Heart right ventricle (tissue), 16 donors: ENCODE measurements at regions not wholly inside any gene's neighbourhood (a gene's known extent, or its start where the extent isn't known, plus 50 kb on each side); places are given as distances from the start of the nearest gene placed in this dataset.

Source experiments
- ATAC-seq, 8 donors: fragments of 200-7000 bp; cut with Tn5 transposase; one replicate each; pipeline ENCODE4 v1.9.1; 2020; ENCODE audit warnings: mild to moderate bottlenecking in 8 of 8, moderate library complexity in 8 of 8, moderate number of reproducible peaks in 1 of 8
- DNase-seq, 2 donors: peaks; one replicate each; pipeline ENCODE4 v3.0.0-alpha.2; 2020
- H3K27ac ChIP-seq, 10 donors: fragments of 200-600 bp; sonication (generic) in 2 of 10; one replicate each; pipeline versions ENCODE4 v1.5.0 to v1.8.0; 2020 to 2022; ENCODE audit warnings: mild to moderate bottlenecking in 3 of 10
- H3K27me3 ChIP-seq, 7 donors: fragments of 200-600 bp; one replicate each; pipeline ENCODE4 v1.8.0; 2021 to 2022; ENCODE audit warnings: mild to moderate bottlenecking in 2 of 7
- H3K36me3 ChIP-seq, 9 donors: fragments of 200-600 bp; sonication (generic) in 1 of 9; one replicate each; pipeline versions ENCODE4 v1.5.0 to v1.8.0; 2020 to 2022; ENCODE audit warnings: mild to moderate bottlenecking in 2 of 9
- H3K4me1 ChIP-seq, 9 donors: fragments of 200-600 bp; sonication (generic) in 1 of 9; one replicate each; pipeline versions ENCODE4 v1.5.0 to v1.8.0; 2020 to 2022; ENCODE audit warnings: mild to moderate bottlenecking in 4 of 9
- H3K4me3 ChIP-seq, 10 donors: fragments of 200-600 bp; sonication (generic) in 2 of 10; one replicate each; pipeline versions ENCODE4 v1.5.0 to v1.8.0; 2020 to 2022; ENCODE audit warnings: mild to moderate bottlenecking in 7 of 10, moderate library complexity in 2 of 10
- H3K9me3 ChIP-seq, 11 donors: fragments of 200-600 bp in 10 of 11; sonication (generic) in 2 of 11; one replicate each; pipeline versions ENCODE4 v1.5.0 to v1.8.0; 2013 to 2022; ENCODE audit warnings: mild to moderate bottlenecking in 2 of 11, control low read depth in 1 of 11, moderate library complexity in 1 of 11
- CTCF ChIP-seq, 9 donors: fragments of 200-600 bp; sonication (generic) in 2 of 9; IDR thresholded peaks; one replicate each; pipeline versions ENCODE4 v1.5.0 to v1.8.0; 2021 to 2022; ENCODE audit warnings: antibody characterized with exemption in 9 of 9, mild to moderate bottlenecking in 5 of 9, moderate library complexity in 1 of 9
- WGBS, 2 donors: extraction: QIAGEN DNeasy Blood & Tissue Kit; methylation state at CpG; one replicate each; pipeline ENCODE4 v1.1.7; 2013; ENCODE audit warnings: inconsistent platforms in 1 of 2; 5-methylcytosine and 5-hydroxymethylcytosine counted together
- intact Hi-C, 10 donors: fragments of 100-400 bp; cut with DNase I; formaldehyde crosslinking; loops; one replicate each; pipeline versions ENCODE4 v1.11.1 to v1.14.2; 2022
- donor health status: Arrhythmogenic right ventricular cardiomyopathy.
- donor health status: ischemic (EF 13 %, LVEDD 7.1; RV severe dilation, severe dysfunction).
- donor health status: healthy with polysubstance abuse.
- donor health status: DM: no; HTN: yes; CAD: no.
- donor health status: DM: no; HTN: no; CAD: no.
- donor health status: ischemic (EF 25% LVEDD 6.9; RV normal size, moderate dysfunction).
- donor health status: ischemic (EF 25% LVEDD 5.7; RV mildly dilated, moderate dysfunction).
- donor health status: healthy.
- donor health status: DM: yes; HTN: yes; CAD: no.
- donor health status: Ischemic cardiomyopathy.
- donor health status: ischemic (EF 35%, LVEDD 5.7; RV mildly dilated, moderate dysfunction).
- donor health status: nonischemic (EF 11% LVEDD 7.7; RV severe dilation, severe dysfunction).
- donor health status: DM: yes; HTN: yes; CAD: no.
- donor health status: PGD.
- donor health status: ischemic (EF 29% LVEDD 5.4; RV normal size, mild dysfunction).
- donor health status: nonischemic (EF 23%, LVEDD 6.1; RV moderate dilation, normal function).

- H3K9me3 ChIP-seq: no peaks in the 10 kb centered on the region
- H3K27ac ChIP-seq: no peak overlapping the region
- TF ChIP-seq CTCF (IDR thresholded peaks at IDR 0.05): no peak
- ATAC-seq: no peak
- no peaks in the 10 kb centered on the region for H3K36me3 ChIP-seq
- intact Hi-C loops: no loop called here
- DNase-seq: no peak
- H3K4me3 ChIP-seq: no peak overlapping the region
- H3K4me1 ChIP-seq: no peaks in the 10 kb centered on the region
- peaks cover 0 to 48% (median 11%) of the 10 kb centered on the region in 7 donors for H3K27me3 ChIP-seq
- 64 to 68% methylated on average over 11 of the region's 11 CpGs for WGBS, 2 donors
Measured at GRCh38 chr19:31419871-31420445, 70.7 kb upstream of the TSHZ3 start.

GRCh38 chr19:31421082-31421481, 71.8 kb upstream of the TSHZ3 start:
- Histone ChIP-seq H3K27me3 (peaks cover 0 to 50% (median 11%) of the 10 kb centered on the region in 7 donors), H3K4me3 (no peak overlapping the region), H3K9me3 (no peaks in the 10 kb centered on the region), H3K27ac (no peak overlapping the region), H3K36me3 (no peaks in the 10 kb centered on the region), H3K4me1 (no peaks in the 10 kb centered on the region)
- TF ChIP-seq CTCF (IDR thresholded peaks at IDR 0.05): no peak
- DNase-seq (no peak), ATAC-seq (no peak)
- intact Hi-C loops: no loop called here
- 48 to 49% methylated on average over 6 of the region's 6 CpGs for WGBS, 2 donors

- ATAC-seq: no peak
Measured at GRCh38 chr19:31421856-31422255, 72.6 kb upstream of the TSHZ3 start.

GRCh38 chr19:31423896-31424295, 74.7 kb upstream of the TSHZ3 start:
- intact Hi-C loops: no loop called here
- Histone ChIP-seq H3K36me3 (no peaks in the 10 kb centered on the region), H3K27me3 (peaks cover 0 to 44% (median 7%) of the 10 kb centered on the region in 7 donors), H3K4me3 (no peak overlapping the region), H3K9me3 (no peaks in the 10 kb centered on the region), H3K27ac (no peak overlapping the region), H3K4me1 (no peaks in the 10 kb centered on the region)
- ATAC-seq (no peak), DNase-seq (no peak)
- no peak for TF ChIP-seq CTCF (IDR thresholded peaks at IDR 0.05)
- 95 to 98% methylated on average over 2 of the region's 2 CpGs for WGBS, 2 donors

More at GRCh38 chr19:31421856-31422255, 72.6 kb upstream of the TSHZ3 start:
- Histone ChIP-seq H3K4me1 (no peaks in the 10 kb centered on the region), H3K9me3 (no peaks in the 10 kb centered on the region), H3K4me3 (no peak overlapping the region), H3K27ac (no peak overlapping the region), H3K36me3 (no peaks in the 10 kb centered on the region), H3K27me3 (peaks cover 0 to 56% (median 11%) of the 10 kb centered on the region in 7 donors)
- WGBS, 2 donors: 66 to 75% methylated on average over 20 of the region's 20 CpGs
- intact Hi-C loops: no loop called here
- DNase-seq: no peak
- TF ChIP-seq CTCF (IDR thresholded peaks at IDR 0.05): no peak
